ENCODE measurements at regions not wholly inside any gene's neighbourhood (a gene's known extent, or its start where the extent isn't known, plus 50 kb on each side); places are given as distances from the start of the nearest gene placed in this dataset.

DNA sequence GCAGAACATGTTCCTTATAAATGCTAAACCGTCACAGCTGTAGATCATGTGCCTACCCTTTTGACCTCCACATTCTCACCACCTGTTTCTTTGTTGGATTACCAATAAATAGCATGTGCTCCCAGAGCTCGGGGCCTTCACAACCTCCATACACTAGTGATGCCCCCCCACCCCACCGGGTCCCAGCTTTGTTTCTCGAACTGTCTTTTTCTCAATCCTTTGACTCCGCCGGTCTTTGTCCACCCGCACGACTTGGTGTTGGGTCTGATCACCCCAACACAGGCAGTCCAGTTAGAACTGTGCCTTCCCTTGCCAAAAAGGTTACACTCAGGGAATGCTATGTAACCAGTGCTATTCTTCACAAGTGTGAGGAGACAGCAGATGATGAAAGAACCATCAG is 485.9 kb upstream of the C9orf72 start:
- WGBS (ENCODE audit: insufficient coverage, low coverage, low lambda C conversion rate, missing lambda C conversion rate) = 89% methylated on average over 8 of the region's 8 CpGs
- Histone ChIP-seq H3K36me3 (no peaks in the 10 kb centered on the region), H3K4me3 (no peak overlapping the region), H3K9me3 (no peaks in the 10 kb centered on the region), H3K4me1 (no peaks in the 10 kb centered on the region), H3K27me3 (no peaks in the 10 kb centered on the region), H3K27ac (no peak overlapping the region)
- ATAC-seq = no peak
- no peak for DNase-seq
- no peak for TF ChIP-seq POLR2A (IDR thresholded peaks at IDR 0.05)
- TF ChIP-seq, protein P1, sequence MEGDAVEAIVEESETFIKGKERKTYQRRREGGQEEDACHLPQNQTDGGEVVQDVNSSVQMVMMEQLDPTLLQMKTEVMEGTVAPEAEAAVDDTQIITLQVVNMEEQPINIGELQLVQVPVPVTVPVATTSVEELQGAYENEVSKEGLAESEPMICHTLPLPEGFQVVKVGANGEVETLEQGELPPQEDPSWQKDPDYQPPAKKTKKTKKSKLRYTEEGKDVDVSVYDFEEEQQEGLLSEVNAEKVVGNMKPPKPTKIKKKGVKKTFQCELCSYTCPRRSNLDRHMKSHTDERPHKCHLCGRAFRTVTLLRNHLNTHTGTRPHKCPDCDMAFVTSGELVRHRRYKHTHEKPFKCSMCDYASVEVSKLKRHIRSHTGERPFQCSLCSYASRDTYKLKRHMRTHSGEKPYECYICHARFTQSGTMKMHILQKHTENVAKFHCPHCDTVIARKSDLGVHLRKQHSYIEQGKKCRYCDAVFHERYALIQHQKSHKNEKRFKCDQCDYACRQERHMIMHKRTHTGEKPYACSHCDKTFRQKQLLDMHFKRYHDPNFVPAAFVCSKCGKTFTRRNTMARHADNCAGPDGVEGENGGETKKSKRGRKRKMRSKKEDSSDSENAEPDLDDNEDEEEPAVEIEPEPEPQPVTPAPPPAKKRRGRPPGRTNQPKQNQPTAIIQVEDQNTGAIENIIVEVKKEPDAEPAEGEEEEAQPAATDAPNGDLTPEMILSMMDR (IDR thresholded peaks at IDR 0.05) = no peak
- intact Hi-C loops (cut with DNase I) = no loop called here

DNA sequence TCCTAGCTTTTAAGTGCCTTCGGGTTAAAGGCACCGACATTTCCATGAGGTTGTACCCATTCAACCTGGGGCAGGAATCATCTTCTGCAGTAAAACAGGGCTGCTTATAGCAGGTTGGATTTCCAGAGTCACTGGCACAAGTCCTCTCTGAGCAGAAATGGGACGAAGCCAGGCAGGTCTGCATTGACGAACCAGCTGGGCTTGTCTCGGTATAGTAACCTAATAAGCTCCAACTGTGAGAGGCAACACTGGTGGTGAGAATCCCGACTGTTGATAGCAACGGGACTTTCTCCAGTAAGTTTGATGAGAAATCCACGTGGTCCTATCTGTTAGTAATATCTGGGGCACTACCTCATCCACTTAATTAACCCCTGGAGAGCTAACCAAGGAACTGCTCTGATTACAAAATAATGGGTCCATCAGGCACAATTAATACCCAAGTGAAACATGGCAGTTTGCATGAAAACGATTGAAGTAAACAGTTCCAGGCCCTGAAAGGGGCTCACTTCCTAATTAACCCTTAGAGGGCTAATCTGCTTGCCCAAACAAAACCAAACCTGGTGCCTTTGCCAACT is 491.0 kb upstream of the C9orf72 start:
- ATAC-seq (no peak), DNase-seq (no peak)
- no peak for TF ChIP-seq POLR2A (IDR thresholded peaks at IDR 0.05)
- TF ChIP-seq, protein P1 (IDR thresholded peaks at IDR 0.05) = no peak
- no peak overlapping the region for H3K27ac ChIP-seq
- WGBS (ENCODE audit: insufficient coverage, low coverage, low lambda C conversion rate, missing lambda C conversion rate) = 60% methylated on average over 9 of the region's 9 CpGs
- H3K4me3 ChIP-seq = no peak overlapping the region
- H3K36me3 ChIP-seq = no peaks in the 10 kb centered on the region
- H3K9me3 ChIP-seq = no peaks in the 10 kb centered on the region
- no peaks in the 10 kb centered on the region for H3K27me3 ChIP-seq
- no peaks in the 10 kb centered on the region for H3K4me1 ChIP-seq
- intact Hi-C loops (cut with DNase I) = no loop called here

- TF ChIP-seq, protein P1 (IDR thresholded peaks at IDR 0.05) = peak; percentile 53 to 77 (median 66)
- TF ChIP-seq POLR2A (IDR thresholded peaks at IDR 0.05) = no peak
- peak in 1 of 3 donors; percentile 50 for DNase-seq
- no peaks in the 10 kb centered on the region for H3K27me3 ChIP-seq
- intact Hi-C loops (cut with DNase I) = loop anchor here in 1 of 2 donors (5.0 kb wide), 1 partner anchor 346 kb away; no protein-coding TSS in a partner anchor
- H3K27ac ChIP-seq = no peak overlapping the region
- no peaks in the 10 kb centered on the region for H3K4me1 ChIP-seq
- H3K4me3 ChIP-seq = no peak overlapping the region
- WGBS (ENCODE audit: insufficient coverage, low coverage, low lambda C conversion rate, missing lambda C conversion rate) = 0% methylated on average over 1 of the region's 1 CpG
- H3K9me3 ChIP-seq = no peaks in the 10 kb centered on the region
- peak; percentile 68 to 86 (median 76) for ATAC-seq
- no peaks in the 10 kb centered on the region for H3K36me3 ChIP-seq
These were observed 500.0 kb upstream of the C9orf72 start for GRCh38 chr9:28073270-28073669.

DNA sequence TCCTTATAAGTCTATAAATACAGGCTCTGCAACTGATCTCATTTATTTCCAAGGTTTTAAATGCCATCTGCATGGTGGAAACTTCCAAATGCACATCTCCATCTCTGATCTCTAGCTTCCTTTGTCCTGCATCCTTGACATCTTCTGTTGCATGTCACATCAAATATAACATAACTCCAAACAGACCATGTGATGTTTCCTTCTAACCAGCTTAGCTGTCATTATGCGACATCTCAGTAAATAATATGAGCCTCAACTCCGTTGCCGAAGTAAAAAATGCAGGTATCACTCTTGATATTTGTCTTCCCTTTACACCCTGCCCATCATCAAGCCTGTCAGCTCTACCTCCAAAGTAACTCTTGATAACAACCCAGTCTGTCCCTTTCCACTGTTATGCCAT is 506.4 kb upstream of the C9orf72 start:
- ATAC-seq (no peak), DNase-seq (no peak)
- no peaks in the 10 kb centered on the region for H3K4me1 ChIP-seq
- H3K27ac ChIP-seq = no peak overlapping the region
- no peaks in the 10 kb centered on the region for H3K9me3 ChIP-seq
- H3K36me3 ChIP-seq = no peaks in the 10 kb centered on the region
- TF ChIP-seq POLR2A (IDR thresholded peaks at IDR 0.05) = no peak
- TF ChIP-seq, protein P1 (IDR thresholded peaks at IDR 0.05) = no peak
- H3K4me3 ChIP-seq = no peak overlapping the region
- 67% methylated on average over 3 of the region's 3 CpGs for WGBS (ENCODE audit: insufficient coverage, low coverage, low lambda C conversion rate, missing lambda C conversion rate)
- intact Hi-C loops (cut with DNase I) = loop anchor here in 1 of 2 donors (10.0 kb wide), 1 partner anchor 55 kb away; no protein-coding TSS in a partner anchor
- no peaks in the 10 kb centered on the region for H3K27me3 ChIP-seq

Data from right lobe of liver (tissue), 6 donors.